ENCODE measurements at regions not wholly inside any gene's neighbourhood (a gene's known extent, or its start where the extent isn't known, plus 50 kb on each side); places are given as distances from the start of the nearest gene placed in this dataset.

- no peak for TF ChIP-seq CTCF (conservative IDR thresholded peaks at IDR 0.05 in 1 of 2, IDR thresholded peaks at IDR 0.05 in 1 of 2; ENCODE audit: extremely low read depth in 1 of 2, insufficient read depth in 1 of 2, low read depth in 1 of 2, low read length in 2 of 2)
- TF ChIP-seq EZH2 (IDR thresholded peaks at IDR 0.05; ENCODE audit: borderline replicate concordance, low read length), result no peak
These were observed 188.5 kb upstream of the NREP start for GRCh38 chr5:111945535-111945934.
